ENCODE measurements at regions not wholly inside any gene's neighbourhood (a gene's known extent, or its start where the extent isn't known, plus 50 kb on each side); places are given as distances from the start of the nearest gene placed in this dataset.
A peak's percentile ranks its signal among the peaks of the same experiment; 100 is the strongest.

GRCh38 chr15:95302206-95302605, 1028.3 kb upstream of the NR2F2 start:
- no peak for DNase-seq (ENCODE audit: low spot score)
- in situ Hi-C loops (cut with HindIII; ENCODE audit: low sequenced_read_pairs) = no loop called here

DNA sequence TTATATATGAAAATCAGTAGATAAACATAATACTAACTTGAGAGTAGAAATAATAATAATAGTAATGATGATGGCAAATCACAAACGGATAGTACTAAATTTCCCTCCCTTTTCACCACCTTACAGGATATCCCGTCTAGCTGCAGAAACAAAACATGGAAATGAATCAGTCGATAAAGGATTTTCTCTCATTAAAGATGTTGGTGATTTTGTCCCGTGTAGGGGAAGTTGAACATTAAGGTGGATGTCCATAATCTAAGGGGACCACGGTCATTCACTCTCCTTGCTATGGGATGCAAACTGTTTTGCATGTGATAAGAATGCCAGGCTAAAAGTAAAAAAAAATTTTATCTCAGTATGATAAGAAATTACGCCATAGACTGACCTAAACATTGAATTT, 1027.7 kb upstream of the NR2F2 start:
- in situ Hi-C loops (cut with HindIII; ENCODE audit: low sequenced_read_pairs) = no loop called here
- no peak for DNase-seq (ENCODE audit: low spot score)

- DNase-seq (ENCODE audit: low spot score) = no peak
- in situ Hi-C loops (cut with HindIII; ENCODE audit: low sequenced_read_pairs) = no loop called here
These were observed 1026.8 kb upstream of the NR2F2 start for GRCh38 chr15:95303713-95304112.

GRCh38 chr15:95304151-95304946, 1026.2 kb upstream of the NR2F2 start:
- no peak for DNase-seq (ENCODE audit: low spot score)
- in situ Hi-C loops (cut with HindIII; ENCODE audit: low sequenced_read_pairs) = no loop called here

GRCh38 chr15:95304947-95305400, 1025.5 kb upstream of the NR2F2 start:
- in situ Hi-C loops (cut with HindIII; ENCODE audit: low sequenced_read_pairs) = no loop called here
- no peak for DNase-seq (ENCODE audit: low spot score)

- no peak for DNase-seq (ENCODE audit: low spot score)
- in situ Hi-C loops (cut with HindIII; ENCODE audit: low sequenced_read_pairs) = no loop called here
These were observed 1023.4 kb upstream of the NR2F2 start for GRCh38 chr15:95307115-95307514.

GRCh38 chr15:95319242-95319641, 1011.3 kb upstream of the NR2F2 start:
- no peak for DNase-seq (ENCODE audit: low spot score)
- in situ Hi-C loops (cut with HindIII; ENCODE audit: low sequenced_read_pairs) = no loop called here

DNA sequence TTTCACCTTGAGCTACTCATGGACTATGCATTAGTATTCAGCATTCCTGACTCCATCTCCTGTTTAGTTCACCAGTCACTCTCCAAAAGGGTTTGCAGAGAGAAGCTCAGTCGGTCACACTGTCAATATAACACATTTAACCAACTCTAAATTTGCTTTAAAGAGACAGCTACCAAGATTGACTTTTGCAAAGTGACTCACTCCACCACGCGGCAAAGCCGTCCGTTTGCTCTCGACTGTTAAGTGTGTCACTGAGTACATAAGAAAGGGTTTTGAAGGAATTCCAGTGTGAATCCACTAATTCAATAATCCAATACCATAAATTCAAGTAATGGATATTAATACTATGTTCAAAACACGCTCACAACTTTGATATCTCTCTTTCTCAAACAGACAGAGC, 1006.7 kb upstream of the NR2F2 start:
- DNase-seq (ENCODE audit: low spot score) = no peak
- in situ Hi-C loops (cut with HindIII; ENCODE audit: low sequenced_read_pairs) = no loop called here

DNA sequence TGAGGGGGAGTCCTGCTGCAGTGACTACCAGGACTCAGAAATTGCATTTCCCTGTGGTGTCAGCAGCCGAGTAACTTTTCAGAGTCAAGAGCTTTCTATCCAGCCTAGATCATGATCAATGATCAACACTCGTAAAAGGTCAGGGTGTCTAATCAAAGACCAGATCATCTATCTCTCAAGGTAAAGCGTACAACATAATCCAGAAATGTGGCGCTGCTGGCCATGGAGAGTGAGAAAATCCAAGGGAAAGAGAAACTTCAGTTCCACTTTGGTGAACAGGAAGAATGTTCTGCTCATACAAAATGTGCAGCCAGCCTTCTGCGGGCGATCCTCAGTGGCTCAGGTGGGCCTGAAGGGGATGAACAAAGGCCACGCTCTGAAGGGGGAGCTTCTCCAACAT, 1005.8 kb upstream of the NR2F2 start:
- DNase-seq (ENCODE audit: low spot score) = no peak

GRCh38 chr15:95325763-95326404, 1004.6 kb upstream of the NR2F2 start:
- DNase-seq (ENCODE audit: low spot score) = no peak
- in situ Hi-C loops (cut with HindIII; ENCODE audit: low sequenced_read_pairs) = no loop called here

More for the DNA sequence above, 1005.8 kb upstream of the NR2F2 start:
- in situ Hi-C loops (cut with HindIII; ENCODE audit: low sequenced_read_pairs) = no loop called here

- in situ Hi-C loops (cut with HindIII; ENCODE audit: low sequenced_read_pairs) = no loop called here
- no peak for DNase-seq (ENCODE audit: low spot score)
These were observed 1003.9 kb upstream of the NR2F2 start for GRCh38 chr15:95326431-95327182.

- DNase-seq (ENCODE audit: low spot score) = no peak
- in situ Hi-C loops (cut with HindIII; ENCODE audit: low sequenced_read_pairs) = no loop called here
These were observed 1003.3 kb upstream of the NR2F2 start for GRCh38 chr15:95327183-95327525.

GRCh38 chr15:95327661-95328060, 1002.8 kb upstream of the NR2F2 start:
- peak; percentile 5 for DNase-seq (ENCODE audit: low spot score)
- in situ Hi-C loops (cut with HindIII; ENCODE audit: low sequenced_read_pairs) = no loop called here

DNA sequence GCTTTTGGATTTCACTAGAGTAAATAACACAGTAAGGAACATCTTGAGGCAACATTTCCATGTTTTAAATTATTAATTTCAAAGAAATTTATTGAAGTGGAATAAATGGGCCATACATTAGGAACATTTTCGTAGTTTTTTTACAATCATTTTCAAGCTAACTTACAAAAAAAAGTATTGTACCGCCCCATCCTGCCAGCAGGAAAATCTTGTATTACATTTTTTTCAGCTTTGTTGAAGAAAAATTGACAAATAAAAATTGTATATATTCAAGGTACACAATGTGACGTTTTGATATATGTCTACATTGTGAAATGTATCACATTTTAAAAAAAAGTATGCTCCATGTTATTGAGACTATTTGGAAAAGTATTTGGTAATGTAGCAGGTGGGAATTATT, 1001.9 kb upstream of the NR2F2 start:
- in situ Hi-C loops (cut with HindIII; ENCODE audit: low sequenced_read_pairs) = no loop called here
- no peak for DNase-seq (ENCODE audit: low spot score)

DNA sequence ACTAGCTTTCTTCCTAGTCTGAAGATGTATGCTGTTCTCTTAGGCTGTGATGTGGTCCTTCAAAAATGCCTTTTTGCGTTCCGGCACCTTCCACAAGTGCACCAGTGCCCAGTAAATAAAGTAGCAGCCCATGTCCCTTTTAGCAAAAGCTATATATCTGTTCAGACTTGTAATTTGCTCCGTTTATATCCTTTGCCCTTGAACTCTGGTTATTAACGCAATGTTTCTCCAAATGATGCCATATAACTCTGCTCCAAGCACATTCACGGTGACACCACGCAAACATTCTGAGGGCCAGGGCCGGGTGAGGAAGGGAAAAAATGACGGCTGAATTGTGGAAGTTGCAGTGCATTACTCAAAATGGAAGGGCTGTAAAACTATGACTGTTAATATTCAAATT, 1001.1 kb upstream of the NR2F2 start:
- no peak for DNase-seq (ENCODE audit: low spot score)

DNA sequence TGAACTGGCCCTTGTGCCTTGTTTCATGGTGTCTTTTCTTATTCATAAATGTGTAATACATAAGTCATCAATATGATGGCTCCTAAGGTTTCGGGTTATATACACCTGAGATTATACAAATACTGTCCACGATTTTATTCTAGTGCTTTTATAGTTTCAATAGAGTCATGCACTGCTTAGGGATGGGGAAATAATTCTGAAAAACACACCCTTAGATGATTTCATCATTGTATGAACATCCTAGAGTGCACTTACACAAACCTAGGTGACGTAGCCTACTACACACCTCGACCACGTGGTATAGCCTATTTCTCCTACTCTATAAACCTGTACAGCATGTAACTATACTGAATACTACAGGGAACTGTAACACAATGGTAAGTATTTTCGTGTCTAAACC, 988.8 kb upstream of the NR2F2 start:
- in situ Hi-C loops (cut with HindIII; ENCODE audit: low sequenced_read_pairs) = no loop called here
- no peak for DNase-seq (ENCODE audit: low spot score)

More for the DNA sequence above, 1001.1 kb upstream of the NR2F2 start:
- in situ Hi-C loops (cut with HindIII; ENCODE audit: low sequenced_read_pairs) = no loop called here

- in situ Hi-C loops (cut with HindIII; ENCODE audit: low sequenced_read_pairs) = no loop called here
- no peak for DNase-seq (ENCODE audit: low spot score)
These were observed 984.6 kb upstream of the NR2F2 start for GRCh38 chr15:95345867-95346266.

- DNase-seq (ENCODE audit: low spot score) = no peak
- in situ Hi-C loops (cut with HindIII; ENCODE audit: low sequenced_read_pairs) = no loop called here
These were observed 983.6 kb upstream of the NR2F2 start for GRCh38 chr15:95346721-95347475.

DNA sequence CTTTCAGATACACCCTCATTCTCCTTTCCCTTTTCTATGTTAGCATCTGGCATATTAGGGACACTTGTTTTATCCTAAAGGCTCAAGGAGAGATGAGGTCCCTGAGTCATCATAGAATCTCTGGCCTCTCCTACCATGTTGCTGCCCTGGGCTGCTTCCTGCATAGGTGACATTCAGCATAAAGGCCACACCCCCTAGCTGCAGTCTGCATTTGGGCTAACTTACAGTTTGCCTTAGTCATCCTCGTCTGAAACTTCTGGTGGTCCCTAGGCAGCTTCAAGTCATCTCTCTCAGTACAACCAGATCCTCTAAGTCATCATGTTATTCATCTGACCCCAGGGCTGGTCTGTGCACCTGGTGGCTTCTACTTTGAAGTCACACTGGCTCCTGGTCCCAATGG, 982.7 kb upstream of the NR2F2 start:
- no peak for DNase-seq (ENCODE audit: low spot score)
- in situ Hi-C loops (cut with HindIII; ENCODE audit: low sequenced_read_pairs) = no loop called here

DNA sequence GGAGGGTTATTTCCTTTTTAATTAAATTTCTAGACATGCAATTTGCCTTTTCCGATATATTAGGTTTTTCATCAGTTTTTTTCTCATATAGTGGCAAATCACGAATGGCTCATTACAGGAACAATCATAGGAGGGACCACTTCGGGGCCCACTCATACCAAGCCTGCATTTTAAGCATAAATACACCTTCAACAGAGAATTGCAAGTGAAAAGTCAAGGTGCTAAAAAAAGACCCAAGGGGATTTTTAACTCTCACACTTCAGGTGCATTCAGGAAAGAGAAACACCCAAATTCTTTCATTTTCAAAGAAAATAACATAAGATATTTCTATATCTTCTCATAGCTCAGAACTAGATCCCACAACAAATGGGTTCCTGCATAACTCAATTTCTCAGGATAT, 979.6 kb upstream of the NR2F2 start:
- in situ Hi-C loops (cut with HindIII; ENCODE audit: low sequenced_read_pairs) = no loop called here
- no peak for DNase-seq (ENCODE audit: low spot score)

Data from G401 (cell line).